Lower leg skin (tissue), 4 donors: ENCODE measurements at regions not wholly inside any gene's neighbourhood (a gene's known extent, or its start where the extent isn't known, plus 50 kb on each side); places are given as distances from the start of the nearest gene placed in this dataset.

ENCODE experiments used
- DNase-seq, 2 donors: peaks; one replicate each; pipeline ENCODE4 v3.0.0-alpha.2; 2019; ENCODE audit warnings: low spot score in 2 of 2
- H3K4me3 ChIP-seq: fragments of 200-600 bp; sonication (generic); 2 replicates; pipeline ENCODE4 v1.5.1; 2017; ENCODE audit warnings: mild to moderate bottlenecking, low read depth; ENCODE audit not compliant: poor library complexity, severe bottlenecking
- POLR2A ChIP-seq, 2 donors: fragments of 450-650 bp; IDR thresholded peaks; one replicate each; pipeline ENCODE4 v1.6.1; 2016 to 2017; ENCODE audit warnings: antibody characterized with exemption in 2 of 2, mild to moderate bottlenecking in 1 of 2, moderate library complexity in 1 of 2
- WGBS, 2 donors: methylation state at CpG; one replicate each; pipeline ENCODE4 v1.1.5; 2018; 5-methylcytosine and 5-hydroxymethylcytosine counted together
- intact Hi-C: fragments of 100-400 bp; cut with DNase I; formaldehyde crosslinking; loops from one replicate; pipeline ENCODE4 v1.15.0; 2023; ENCODE audit warnings: low total_unique reads
- TF ChIP-seq, protein P1 (sequence below), 3 donors: fragments of 450-650 bp; IDR thresholded peaks; one replicate each; pipeline ENCODE4 v1.5.1; 2016; ENCODE audit warnings: antibody characterized with exemption in 3 of 3, mild to moderate bottlenecking in 3 of 3, moderate library complexity in 2 of 3

DNA sequence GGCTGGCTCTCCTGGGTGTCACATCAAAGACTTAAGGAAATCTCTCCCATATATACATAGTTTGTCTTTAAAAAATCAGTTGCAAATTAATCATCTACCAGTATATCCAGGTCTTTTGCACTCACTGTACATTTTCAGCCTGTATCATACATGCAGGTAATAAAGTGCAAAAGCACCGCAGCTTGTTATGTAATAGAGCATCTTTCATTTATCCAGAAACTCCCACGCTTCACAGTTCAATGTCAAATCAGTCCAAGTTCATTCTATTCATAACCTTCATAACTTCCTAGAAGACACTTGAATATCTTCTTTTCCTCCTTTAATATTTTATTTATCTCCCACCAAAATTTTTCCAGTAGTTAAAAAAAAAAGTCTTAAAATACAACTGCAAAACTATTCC is 89.6 kb upstream of the KCTD1 start:
- 94 to 95% methylated on average over 2 of the region's 2 CpGs for WGBS, 2 donors
- no peak for DNase-seq
- TF ChIP-seq, protein P1, sequence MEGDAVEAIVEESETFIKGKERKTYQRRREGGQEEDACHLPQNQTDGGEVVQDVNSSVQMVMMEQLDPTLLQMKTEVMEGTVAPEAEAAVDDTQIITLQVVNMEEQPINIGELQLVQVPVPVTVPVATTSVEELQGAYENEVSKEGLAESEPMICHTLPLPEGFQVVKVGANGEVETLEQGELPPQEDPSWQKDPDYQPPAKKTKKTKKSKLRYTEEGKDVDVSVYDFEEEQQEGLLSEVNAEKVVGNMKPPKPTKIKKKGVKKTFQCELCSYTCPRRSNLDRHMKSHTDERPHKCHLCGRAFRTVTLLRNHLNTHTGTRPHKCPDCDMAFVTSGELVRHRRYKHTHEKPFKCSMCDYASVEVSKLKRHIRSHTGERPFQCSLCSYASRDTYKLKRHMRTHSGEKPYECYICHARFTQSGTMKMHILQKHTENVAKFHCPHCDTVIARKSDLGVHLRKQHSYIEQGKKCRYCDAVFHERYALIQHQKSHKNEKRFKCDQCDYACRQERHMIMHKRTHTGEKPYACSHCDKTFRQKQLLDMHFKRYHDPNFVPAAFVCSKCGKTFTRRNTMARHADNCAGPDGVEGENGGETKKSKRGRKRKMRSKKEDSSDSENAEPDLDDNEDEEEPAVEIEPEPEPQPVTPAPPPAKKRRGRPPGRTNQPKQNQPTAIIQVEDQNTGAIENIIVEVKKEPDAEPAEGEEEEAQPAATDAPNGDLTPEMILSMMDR (IDR thresholded peaks at IDR 0.05) = no peak
- no peak for TF ChIP-seq POLR2A (IDR thresholded peaks at IDR 0.05)
- intact Hi-C loops = no loop called here
- H3K4me3 ChIP-seq = no peak overlapping the region

DNA sequence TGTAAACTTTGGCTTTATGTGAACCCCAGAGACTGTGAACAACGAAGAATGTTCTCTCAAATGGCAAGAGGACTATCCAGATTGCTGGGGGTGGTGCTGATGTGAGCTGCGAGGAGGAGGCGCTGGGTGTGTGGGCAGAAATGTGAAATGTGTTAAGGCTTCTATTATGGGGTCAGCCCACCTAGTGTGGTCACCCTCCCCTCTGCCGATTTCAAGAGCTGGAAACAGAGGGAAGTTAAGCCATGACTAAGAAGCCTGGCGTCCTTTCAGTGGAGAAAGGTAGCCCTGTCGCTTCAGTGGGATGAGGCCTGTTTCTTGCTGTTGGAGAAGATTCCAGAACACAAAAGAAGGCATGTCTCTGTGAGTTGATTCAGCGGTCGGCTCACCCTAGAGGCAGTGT is 89.0 kb upstream of the KCTD1 start:
- intact Hi-C loops = no loop called here
- 72 to 80% methylated on average over 8 of the region's 8 CpGs for WGBS, 2 donors
- no peak overlapping the region for H3K4me3 ChIP-seq
- no peak for TF ChIP-seq POLR2A (IDR thresholded peaks at IDR 0.05)
- TF ChIP-seq, protein P1 (IDR thresholded peaks at IDR 0.05) = no peak
- no peak for DNase-seq

DNA sequence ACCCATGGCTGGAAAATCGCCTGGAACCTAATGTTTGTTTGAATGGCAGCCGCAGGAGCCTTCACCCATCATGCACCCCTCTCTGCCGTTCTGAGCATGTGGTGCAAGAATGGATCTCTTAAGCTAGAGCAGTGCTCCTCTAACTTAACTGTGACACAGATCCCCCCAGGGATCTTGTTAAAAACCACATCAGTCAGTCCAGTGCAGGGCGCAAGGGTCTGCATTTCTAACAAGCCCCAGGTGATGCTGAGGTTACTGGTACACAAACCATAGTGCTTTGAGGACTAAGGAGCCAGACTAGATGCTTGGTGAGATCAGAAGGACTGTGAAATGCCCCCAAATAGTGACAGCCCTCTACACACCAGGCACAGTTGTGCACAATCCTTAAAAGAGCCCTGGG is 87.1 kb upstream of the KCTD1 start:
- TF ChIP-seq POLR2A (IDR thresholded peaks at IDR 0.05) = no peak
- TF ChIP-seq, protein P1 (IDR thresholded peaks at IDR 0.05) = no peak
- DNase-seq = no peak
- H3K4me3 ChIP-seq = no peak overlapping the region
- intact Hi-C loops = no loop called here
- 48 to 54% methylated on average over 4 of the region's 4 CpGs for WGBS, 2 donors

DNA sequence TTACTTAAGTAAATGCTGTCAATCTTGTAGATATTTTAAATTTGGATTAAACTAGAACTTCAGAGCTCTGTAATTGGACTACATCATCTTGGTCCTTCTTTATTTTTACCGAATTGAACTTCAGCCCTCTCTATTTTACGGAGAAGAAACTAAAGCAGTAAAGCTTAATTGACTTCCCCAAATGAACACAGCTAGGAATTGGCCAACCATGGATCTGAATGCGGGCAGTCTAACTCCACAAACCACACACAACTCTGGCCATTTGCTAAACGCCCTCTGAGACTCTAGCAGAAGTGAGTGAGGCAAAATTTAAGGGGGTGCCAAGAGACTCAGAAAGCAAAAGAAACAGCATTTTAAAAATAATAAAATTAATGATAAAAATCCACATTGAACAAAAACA is 86.3 kb upstream of the KCTD1 start:
- intact Hi-C loops = no loop called here
- DNase-seq = no peak
- WGBS, 2 donors = 53 to 61% methylated on average over 4 of the region's 4 CpGs
- TF ChIP-seq POLR2A (IDR thresholded peaks at IDR 0.05) = no peak
- TF ChIP-seq, protein P1 (IDR thresholded peaks at IDR 0.05) = no peak
- H3K4me3 ChIP-seq = no peak overlapping the region

DNA sequence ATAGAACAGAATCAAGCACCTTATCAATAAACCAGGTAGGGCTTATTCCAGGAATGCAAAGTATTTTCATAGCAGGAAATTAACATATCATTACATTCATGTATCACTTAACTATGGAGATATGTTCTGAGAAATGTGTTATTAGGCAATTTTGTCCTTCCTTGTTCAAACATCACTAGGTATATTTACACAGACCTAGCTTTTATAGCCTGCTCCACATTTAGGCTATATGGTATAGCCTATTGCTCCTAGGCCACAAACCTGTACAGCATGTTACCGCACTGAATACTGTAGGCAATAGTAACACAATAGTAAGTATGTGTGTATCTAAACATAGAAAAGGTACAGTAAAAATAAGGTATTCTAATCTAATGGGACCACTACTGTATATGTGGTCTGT is 82.8 kb upstream of the KCTD1 start:
- no peak overlapping the region for H3K4me3 ChIP-seq
- 0 to 50% methylated on average over 1 of the region's 1 CpG for WGBS, 2 donors
- DNase-seq = no peak
- TF ChIP-seq, protein P1 (IDR thresholded peaks at IDR 0.05) = no peak
- no peak for TF ChIP-seq POLR2A (IDR thresholded peaks at IDR 0.05)
- intact Hi-C loops = no loop called here

DNA sequence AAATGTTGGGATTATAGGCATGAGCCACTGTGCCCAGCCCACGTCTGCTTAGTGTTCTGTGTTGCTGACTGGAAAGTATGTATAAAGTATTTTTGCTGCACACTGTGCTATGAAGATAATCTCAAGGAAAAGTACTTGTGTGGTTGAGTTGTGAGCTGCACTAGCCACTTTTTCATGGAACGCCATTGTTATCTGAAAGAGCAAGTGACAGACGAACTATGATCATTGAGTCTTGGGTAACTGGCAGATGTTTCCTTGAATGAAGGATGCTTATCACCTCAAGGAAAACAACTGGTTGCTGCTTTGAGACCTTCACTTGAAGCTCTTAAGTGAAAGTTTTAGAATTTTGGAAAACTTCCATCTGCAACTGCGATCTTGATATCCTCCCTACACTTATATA is 82.2 kb upstream of the KCTD1 start:
- 96 to 98% methylated on average over 4 of the region's 4 CpGs for WGBS, 2 donors
- no peak overlapping the region for H3K4me3 ChIP-seq
- intact Hi-C loops = no loop called here
- DNase-seq = no peak
- TF ChIP-seq POLR2A (IDR thresholded peaks at IDR 0.05) = no peak
- TF ChIP-seq, protein P1 (IDR thresholded peaks at IDR 0.05) = no peak
